ENCODE measurements at regions not wholly inside any gene's neighbourhood (a gene's known extent, or its start where the extent isn't known, plus 50 kb on each side); places are given as distances from the start of the nearest gene placed in this dataset.

DNA sequence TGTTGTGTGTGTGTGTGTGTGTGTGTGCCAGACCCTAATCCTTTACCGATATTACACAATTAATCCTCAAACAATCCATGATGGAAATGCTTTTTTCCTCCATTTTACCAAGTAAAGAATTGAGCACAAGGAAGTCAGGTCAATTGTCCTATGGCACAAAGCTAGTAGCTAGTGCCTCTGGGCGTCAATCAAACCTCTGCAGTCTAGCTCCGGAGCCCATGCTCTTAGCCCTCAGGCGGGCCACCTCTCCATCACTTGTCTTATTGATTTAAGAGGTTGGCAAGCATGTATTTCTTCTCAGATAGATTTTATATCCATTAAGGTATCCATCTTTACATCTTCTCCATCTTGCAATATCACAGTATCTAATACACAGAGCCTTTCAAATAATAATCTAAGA lies 886.6 kb downstream of the TBL1XR1 start:
- H3K9ac ChIP-seq (ENCODE audit: low read depth in 1 of 2, low read length in 2 of 2), result no peak overlapping the region
- no peaks in the 10 kb centered on the region for H3K9me3 ChIP-seq (ENCODE audit: control insufficient read depth in 2 of 2, low read length in 2 of 2)
- H3K4me3 ChIP-seq (ENCODE audit: low read length in 2 of 2), result no peak overlapping the region
- no peaks in the 10 kb centered on the region for H3K36me3 ChIP-seq (ENCODE audit: control insufficient read depth in 2 of 2, insufficient read depth in 2 of 2, low read length in 2 of 2)
- no peak overlapping the region for H3K27ac ChIP-seq (ENCODE audit: low read depth in 2 of 2, low read length in 2 of 2)
- no peaks in the 10 kb centered on the region for H3K4me1 ChIP-seq (ENCODE audit: control insufficient read depth in 2 of 2, insufficient read depth in 2 of 2, low read length in 2 of 2)
- no peaks in the 10 kb centered on the region for H3K27me3 ChIP-seq (ENCODE audit: control insufficient read depth in 2 of 2, insufficient read depth in 2 of 2, low read length in 2 of 2)

- no peak overlapping the region for H3K27ac ChIP-seq (ENCODE audit: low read depth in 2 of 2, low read length in 2 of 2)
Observed at GRCh38 chr3:176302271-176302670, 895.0 kb downstream of the TBL1XR1 start.

GRCh38 chr3:176296066-176296597 lies 901.1 kb downstream of the TBL1XR1 start:
- Histone ChIP-seq H3K4me1 (ENCODE audit: control insufficient read depth in 2 of 2, insufficient read depth in 2 of 2, low read length in 2 of 2) (no peaks in the 10 kb centered on the region), H3K27ac (ENCODE audit: low read depth in 2 of 2, low read length in 2 of 2) (no peak overlapping the region), H3K4me3 (ENCODE audit: low read length in 2 of 2) (no peak overlapping the region), H3K36me3 (ENCODE audit: control insufficient read depth in 2 of 2, insufficient read depth in 2 of 2, low read length in 2 of 2) (no peaks in the 10 kb centered on the region), H3K27me3 (ENCODE audit: control insufficient read depth in 2 of 2, insufficient read depth in 2 of 2, low read length in 2 of 2) (no peaks in the 10 kb centered on the region), H3K9ac (ENCODE audit: low read depth in 1 of 2, low read length in 2 of 2) (no peak overlapping the region), H3K9me3 (ENCODE audit: control insufficient read depth in 2 of 2, low read length in 2 of 2) (no peaks in the 10 kb centered on the region)

More at GRCh38 chr3:176302271-176302670, 895.0 kb downstream of the TBL1XR1 start:
- no peak overlapping the region for H3K4me3 ChIP-seq (ENCODE audit: low read length in 2 of 2)
- no peaks in the 10 kb centered on the region for H3K4me1 ChIP-seq (ENCODE audit: control insufficient read depth in 2 of 2, insufficient read depth in 2 of 2, low read length in 2 of 2)
- H3K27me3 ChIP-seq (ENCODE audit: control insufficient read depth in 2 of 2, insufficient read depth in 2 of 2, low read length in 2 of 2), result no peaks in the 10 kb centered on the region
- no peaks in the 10 kb centered on the region for H3K36me3 ChIP-seq (ENCODE audit: control insufficient read depth in 2 of 2, insufficient read depth in 2 of 2, low read length in 2 of 2)
- no peak overlapping the region for H3K9ac ChIP-seq (ENCODE audit: low read depth in 1 of 2, low read length in 2 of 2)
- H3K9me3 ChIP-seq (ENCODE audit: control insufficient read depth in 2 of 2, low read length in 2 of 2), result no peaks in the 10 kb centered on the region

DNA sequence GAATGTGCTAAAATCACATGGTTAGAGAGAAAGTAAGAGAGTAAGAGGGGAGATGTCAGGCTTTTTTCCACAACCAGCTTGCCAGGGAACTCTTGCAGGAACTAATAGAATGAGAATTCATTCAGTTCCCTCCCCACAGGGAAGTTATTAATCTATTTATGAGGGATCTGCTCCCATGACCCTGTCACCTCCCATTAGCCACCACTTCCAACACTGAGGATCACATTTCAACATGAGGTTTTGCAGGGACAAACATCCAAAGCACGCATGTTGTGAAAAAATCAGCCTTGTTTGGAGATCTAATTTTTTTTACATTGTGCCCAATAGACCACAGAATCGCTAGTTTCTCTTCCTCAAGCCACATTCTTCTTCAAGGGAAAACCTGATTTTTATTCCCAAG lies 904.0 kb downstream of the TBL1XR1 start:
- no peaks in the 10 kb centered on the region for H3K36me3 ChIP-seq (ENCODE audit: control insufficient read depth in 2 of 2, insufficient read depth in 2 of 2, low read length in 2 of 2)
- H3K27me3 ChIP-seq (ENCODE audit: control insufficient read depth in 2 of 2, insufficient read depth in 2 of 2, low read length in 2 of 2), result no peaks in the 10 kb centered on the region
- H3K9ac ChIP-seq (ENCODE audit: low read depth in 1 of 2, low read length in 2 of 2), result no peak overlapping the region
- H3K4me3 ChIP-seq (ENCODE audit: low read length in 2 of 2), result no peak overlapping the region
- H3K9me3 ChIP-seq (ENCODE audit: control insufficient read depth in 2 of 2, low read length in 2 of 2), result no peaks in the 10 kb centered on the region
- H3K27ac ChIP-seq (ENCODE audit: low read depth in 2 of 2, low read length in 2 of 2), result no peak overlapping the region
- no peaks in the 10 kb centered on the region for H3K4me1 ChIP-seq (ENCODE audit: control insufficient read depth in 2 of 2, insufficient read depth in 2 of 2, low read length in 2 of 2)

DNA sequence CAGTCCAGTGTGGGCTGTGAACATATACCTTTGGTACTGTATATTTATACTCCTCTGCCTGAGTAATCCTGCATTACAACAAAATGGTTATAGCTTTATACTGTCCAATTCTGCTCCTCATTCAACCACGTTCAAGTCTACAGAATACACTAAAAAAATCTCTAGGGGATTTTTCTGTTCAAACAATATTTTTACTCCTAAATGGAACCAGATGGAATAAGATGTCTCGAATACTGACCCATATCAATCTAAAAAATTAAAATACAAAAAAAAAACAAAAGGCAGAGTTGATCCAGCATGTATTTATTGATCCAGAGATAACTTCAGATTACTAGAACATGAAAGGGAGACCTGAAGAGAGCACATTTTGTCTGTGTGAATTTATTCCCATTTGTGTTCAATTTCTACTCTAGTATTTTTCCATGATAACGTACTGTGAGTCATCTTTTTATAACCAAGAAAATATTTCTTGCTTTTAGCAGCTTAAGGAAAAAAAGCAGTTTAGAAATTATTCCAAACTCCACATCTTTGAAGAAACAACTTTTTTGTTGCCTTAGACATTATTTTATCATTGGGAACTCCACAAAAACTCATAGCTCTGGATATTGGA lies 910.7 kb downstream of the TBL1XR1 start:
- Histone ChIP-seq H3K27ac (ENCODE audit: low read depth in 2 of 2, low read length in 2 of 2) (no peak overlapping the region), H3K4me3 (ENCODE audit: low read length in 2 of 2) (no peak overlapping the region), H3K4me1 (ENCODE audit: control insufficient read depth in 2 of 2, insufficient read depth in 2 of 2, low read length in 2 of 2) (no peaks in the 10 kb centered on the region)

GRCh38 chr3:176275538-176275937 lies 921.7 kb downstream of the TBL1XR1 start:
- Histone ChIP-seq H3K9ac (ENCODE audit: low read depth in 1 of 2, low read length in 2 of 2) (no peak overlapping the region), H3K27me3 (ENCODE audit: control insufficient read depth in 2 of 2, insufficient read depth in 2 of 2, low read length in 2 of 2) (no peaks in the 10 kb centered on the region), H3K27ac (ENCODE audit: low read depth in 2 of 2, low read length in 2 of 2) (no peak overlapping the region), H3K9me3 (ENCODE audit: control insufficient read depth in 2 of 2, low read length in 2 of 2) (no peaks in the 10 kb centered on the region), H3K4me1 (ENCODE audit: control insufficient read depth in 2 of 2, insufficient read depth in 2 of 2, low read length in 2 of 2) (no peaks in the 10 kb centered on the region), H3K36me3 (ENCODE audit: control insufficient read depth in 2 of 2, insufficient read depth in 2 of 2, low read length in 2 of 2) (no peaks in the 10 kb centered on the region), H3K4me3 (ENCODE audit: low read length in 2 of 2) (no peak overlapping the region)

More for the DNA sequence above, 910.7 kb downstream of the TBL1XR1 start:
- Histone ChIP-seq H3K9me3 (ENCODE audit: control insufficient read depth in 2 of 2, low read length in 2 of 2) (no peaks in the 10 kb centered on the region), H3K9ac (ENCODE audit: low read depth in 1 of 2, low read length in 2 of 2) (no peak overlapping the region), H3K36me3 (ENCODE audit: control insufficient read depth in 2 of 2, insufficient read depth in 2 of 2, low read length in 2 of 2) (no peaks in the 10 kb centered on the region), H3K27me3 (ENCODE audit: control insufficient read depth in 2 of 2, insufficient read depth in 2 of 2, low read length in 2 of 2) (no peaks in the 10 kb centered on the region)

- no peaks in the 10 kb centered on the region for H3K36me3 ChIP-seq (ENCODE audit: control insufficient read depth in 2 of 2, insufficient read depth in 2 of 2, low read length in 2 of 2)
- no peak overlapping the region for H3K9ac ChIP-seq (ENCODE audit: low read depth in 1 of 2, low read length in 2 of 2)
- no peaks in the 10 kb centered on the region for H3K9me3 ChIP-seq (ENCODE audit: control insufficient read depth in 2 of 2, low read length in 2 of 2)
- H3K27me3 ChIP-seq (ENCODE audit: control insufficient read depth in 2 of 2, insufficient read depth in 2 of 2, low read length in 2 of 2), result no peaks in the 10 kb centered on the region
- no peak overlapping the region for H3K4me3 ChIP-seq (ENCODE audit: low read length in 2 of 2)
- H3K27ac ChIP-seq (ENCODE audit: low read depth in 2 of 2, low read length in 2 of 2), result no peak overlapping the region
- no peaks in the 10 kb centered on the region for H3K4me1 ChIP-seq (ENCODE audit: control insufficient read depth in 2 of 2, insufficient read depth in 2 of 2, low read length in 2 of 2)
Observed at GRCh38 chr3:176275113-176275512, 922.2 kb downstream of the TBL1XR1 start.

- Histone ChIP-seq H3K9ac (ENCODE audit: low read depth in 1 of 2, low read length in 2 of 2) (no peak overlapping the region), H3K9me3 (ENCODE audit: control insufficient read depth in 2 of 2, low read length in 2 of 2) (no peaks in the 10 kb centered on the region), H3K4me3 (ENCODE audit: low read length in 2 of 2) (no peak overlapping the region), H3K36me3 (ENCODE audit: control insufficient read depth in 2 of 2, insufficient read depth in 2 of 2, low read length in 2 of 2) (no peaks in the 10 kb centered on the region), H3K4me1 (ENCODE audit: control insufficient read depth in 2 of 2, insufficient read depth in 2 of 2, low read length in 2 of 2) (no peaks in the 10 kb centered on the region), H3K27ac (ENCODE audit: low read depth in 2 of 2, low read length in 2 of 2) (no peak overlapping the region), H3K27me3 (ENCODE audit: control insufficient read depth in 2 of 2, insufficient read depth in 2 of 2, low read length in 2 of 2) (no peaks in the 10 kb centered on the region)
Observed at GRCh38 chr3:176274161-176274560, 923.1 kb downstream of the TBL1XR1 start.

DNA sequence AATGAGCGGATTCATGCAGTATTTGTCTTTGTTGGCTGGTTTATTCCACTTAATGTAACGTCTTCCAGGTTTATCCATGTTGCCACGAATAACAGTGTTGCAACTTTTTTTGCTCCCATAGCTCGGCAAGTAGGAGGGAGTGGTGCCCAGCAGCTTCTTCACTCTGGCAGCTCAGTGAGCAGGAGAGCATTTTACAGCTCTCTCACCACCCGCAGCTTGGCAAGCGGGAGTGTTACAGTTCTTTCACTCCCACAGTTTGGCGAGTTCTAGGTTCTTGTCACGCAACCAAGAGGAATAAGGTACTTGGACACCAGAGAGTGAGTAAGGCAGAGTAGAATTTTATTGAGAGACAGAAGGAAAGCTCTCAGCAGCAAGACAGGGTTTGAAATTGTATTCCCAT lies 935.2 kb downstream of the TBL1XR1 start:
- no peaks in the 10 kb centered on the region for H3K4me1 ChIP-seq (ENCODE audit: control insufficient read depth in 2 of 2, insufficient read depth in 2 of 2, low read length in 2 of 2)
- H3K4me3 ChIP-seq (ENCODE audit: low read length in 2 of 2), result peak overlapping the region in 1 of 2 donors; percentile 17
- H3K9me3 ChIP-seq (ENCODE audit: control insufficient read depth in 2 of 2, low read length in 2 of 2), result no peaks in the 10 kb centered on the region
- no peaks in the 10 kb centered on the region for H3K27me3 ChIP-seq (ENCODE audit: control insufficient read depth in 2 of 2, insufficient read depth in 2 of 2, low read length in 2 of 2)
- H3K27ac ChIP-seq (ENCODE audit: low read depth in 2 of 2, low read length in 2 of 2), result no peak overlapping the region
- no peaks in the 10 kb centered on the region for H3K36me3 ChIP-seq (ENCODE audit: control insufficient read depth in 2 of 2, insufficient read depth in 2 of 2, low read length in 2 of 2)
- no peak overlapping the region for H3K9ac ChIP-seq (ENCODE audit: low read depth in 1 of 2, low read length in 2 of 2)

- H3K4me3 ChIP-seq (ENCODE audit: low read length in 2 of 2), result no peak overlapping the region
- no peaks in the 10 kb centered on the region for H3K4me1 ChIP-seq (ENCODE audit: control insufficient read depth in 2 of 2, insufficient read depth in 2 of 2, low read length in 2 of 2)
- H3K9me3 ChIP-seq (ENCODE audit: control insufficient read depth in 2 of 2, low read length in 2 of 2), result no peaks in the 10 kb centered on the region
Observed at GRCh38 chr3:176247191-176247590, 950.1 kb downstream of the TBL1XR1 start.

More at GRCh38 chr3:176247191-176247590, 950.1 kb downstream of the TBL1XR1 start:
- Histone ChIP-seq H3K27me3 (ENCODE audit: control insufficient read depth in 2 of 2, insufficient read depth in 2 of 2, low read length in 2 of 2) (no peaks in the 10 kb centered on the region), H3K9ac (ENCODE audit: low read depth in 1 of 2, low read length in 2 of 2) (no peak overlapping the region), H3K36me3 (ENCODE audit: control insufficient read depth in 2 of 2, insufficient read depth in 2 of 2, low read length in 2 of 2) (no peaks in the 10 kb centered on the region), H3K27ac (ENCODE audit: low read depth in 2 of 2, low read length in 2 of 2) (no peak overlapping the region)

All from mucosa of rectum (tissue), 2 donors.